ENCODE measurements at regions not wholly inside any gene's neighbourhood (a gene's known extent, or its start where the extent isn't known, plus 50 kb on each side); places are given as distances from the start of the nearest gene placed in this dataset.

DNA sequence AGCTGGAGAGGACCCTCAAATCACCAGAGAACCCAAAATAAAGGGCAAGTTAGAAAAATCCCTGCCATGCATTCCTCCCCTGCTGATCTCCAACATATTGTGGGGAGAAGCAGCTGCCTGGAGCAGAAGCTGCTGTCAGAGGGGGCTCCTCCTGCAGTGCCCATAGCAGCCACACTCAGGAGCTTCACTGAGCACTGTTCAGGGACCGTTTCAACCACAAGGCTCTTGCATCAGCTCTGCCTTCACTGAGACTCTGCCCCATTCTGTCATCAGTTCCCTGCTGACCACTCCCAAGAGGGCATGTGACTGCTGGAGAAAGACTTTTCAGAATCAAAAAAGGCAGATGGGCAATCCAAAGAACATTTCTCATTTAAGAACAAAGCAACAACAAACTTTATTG lies 392.7 kb downstream of the GALC start:
- Histone ChIP-seq H3K9me3 (no peaks in the 10 kb centered on the region), H3K27me3 (no peaks in the 10 kb centered on the region), H3K4me3 (no peak overlapping the region), H3K27ac (no peak overlapping the region), H3K4me1 (no peaks in the 10 kb centered on the region), H3K36me3 (replicated peaks in 1 of 2; ENCODE audit: insufficient read depth in 1 of 2, low read depth in 2 of 2) (no peaks in the 10 kb centered on the region)
- intact Hi-C loops (cut with DNase I) = no loop called here
- DNase-seq (no peak), ATAC-seq (no peak)
- 38 to 43% methylated on average over 1 of the region's 1 CpG for WGBS, 2 donors
- TF ChIP-seq CTCF (IDR thresholded peaks at IDR 0.05) (no peak), POLR2A (IDR thresholded peaks at IDR 0.05) (no peak)

GRCh38 chr14:87581298-87581697 lies 411.7 kb downstream of the GALC start:
- WGBS, 2 donors = 57 to 78% methylated on average over 2 of the region's 2 CpGs
- ATAC-seq (no peak), DNase-seq (no peak)
- Histone ChIP-seq H3K27me3 (no peaks in the 10 kb centered on the region), H3K4me1 (peaks cover 14% of the 10 kb centered on the region), H3K4me3 (no peak overlapping the region), H3K36me3 (replicated peaks in 1 of 2; ENCODE audit: insufficient read depth in 1 of 2, low read depth in 2 of 2) (no peaks in the 10 kb centered on the region), H3K27ac (no peak overlapping the region), H3K9me3 (no peaks in the 10 kb centered on the region)
- intact Hi-C loops (cut with DNase I) = no loop called here
- no peak for TF ChIP-seq CTCF (IDR thresholded peaks at IDR 0.05)
- no peak for TF ChIP-seq POLR2A (IDR thresholded peaks at IDR 0.05)

GRCh38 chr14:87579036-87579435 lies 413.9 kb downstream of the GALC start:
- H3K27ac ChIP-seq = no peak overlapping the region
- TF ChIP-seq POLR2A (IDR thresholded peaks at IDR 0.05) = no peak
- TF ChIP-seq CTCF (IDR thresholded peaks at IDR 0.05) = no peak
- intact Hi-C loops (cut with DNase I) = no loop called here
- H3K9me3 ChIP-seq = no peaks in the 10 kb centered on the region
- WGBS, 2 donors = 44 to 69% methylated on average over 2 of the region's 2 CpGs
- ATAC-seq (no peak), DNase-seq (no peak)
- H3K4me1 ChIP-seq = peaks cover 14% of the 10 kb centered on the region
- H3K36me3 ChIP-seq (replicated peaks in 1 of 2; ENCODE audit: insufficient read depth in 1 of 2, low read depth in 2 of 2) = no peaks in the 10 kb centered on the region
- H3K27me3 ChIP-seq = no peaks in the 10 kb centered on the region
- no peak overlapping the region for H3K4me3 ChIP-seq

DNA sequence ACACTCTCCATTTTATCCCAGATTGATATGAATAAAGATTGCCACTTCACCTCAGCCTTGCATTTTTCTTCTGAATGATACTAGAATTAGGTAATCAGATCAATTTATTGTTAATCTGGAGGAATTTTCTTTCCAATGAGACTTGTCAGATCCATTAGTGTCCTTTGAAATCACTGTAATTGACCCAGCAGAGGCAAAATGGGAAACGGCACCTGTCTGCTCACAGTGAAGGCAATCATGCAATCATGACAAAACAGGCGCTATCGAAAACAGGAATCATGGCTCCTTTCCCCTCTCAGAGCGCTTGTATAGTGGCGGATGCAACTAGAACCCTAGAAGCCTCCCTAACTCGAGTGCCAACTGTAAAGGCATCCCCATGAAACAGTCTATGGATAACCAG lies 417.6 kb downstream of the GALC start:
- Histone ChIP-seq H3K27me3 (no peaks in the 10 kb centered on the region), H3K9me3 (no peaks in the 10 kb centered on the region), H3K36me3 (replicated peaks in 1 of 2; ENCODE audit: insufficient read depth in 1 of 2, low read depth in 2 of 2) (no peaks in the 10 kb centered on the region), H3K27ac (no peak overlapping the region), H3K4me1 (no peaks in the 10 kb centered on the region), H3K4me3 (no peak overlapping the region)
- ATAC-seq (no peak), DNase-seq (no peak)
- TF ChIP-seq CTCF (IDR thresholded peaks at IDR 0.05) (no peak), POLR2A (IDR thresholded peaks at IDR 0.05) (no peak)
- 79 to 84% methylated on average over 6 of the region's 6 CpGs for WGBS, 2 donors
- intact Hi-C loops (cut with DNase I) = no loop called here

GRCh38 chr14:87573591-87573990 lies 419.4 kb downstream of the GALC start:
- no peaks in the 10 kb centered on the region for H3K36me3 ChIP-seq (replicated peaks in 1 of 2; ENCODE audit: insufficient read depth in 1 of 2, low read depth in 2 of 2)
- intact Hi-C loops (cut with DNase I) = no loop called here
- no peak overlapping the region for H3K27ac ChIP-seq
- H3K9me3 ChIP-seq = no peaks in the 10 kb centered on the region
- no peaks in the 10 kb centered on the region for H3K4me1 ChIP-seq
- DNase-seq (no peak), ATAC-seq (no peak)
- no peak overlapping the region for H3K4me3 ChIP-seq
- WGBS, 2 donors = 50 to 62% methylated on average over 2 of the region's 2 CpGs
- H3K27me3 ChIP-seq = no peaks in the 10 kb centered on the region
- TF ChIP-seq CTCF (IDR thresholded peaks at IDR 0.05) (no peak), POLR2A (IDR thresholded peaks at IDR 0.05) (no peak)

Measured in body of pancreas (tissue), 4 donors.